ENCODE measurements at regions not wholly inside any gene's neighbourhood (a gene's known extent, or its start where the extent isn't known, plus 50 kb on each side); places are given as distances from the start of the nearest gene placed in this dataset.
"Not testable (repeated sequence)": the region's sequence is repeated elsewhere in the genome, so short reads cannot be mapped to it uniquely, and the experiment has no call there.

DNA sequence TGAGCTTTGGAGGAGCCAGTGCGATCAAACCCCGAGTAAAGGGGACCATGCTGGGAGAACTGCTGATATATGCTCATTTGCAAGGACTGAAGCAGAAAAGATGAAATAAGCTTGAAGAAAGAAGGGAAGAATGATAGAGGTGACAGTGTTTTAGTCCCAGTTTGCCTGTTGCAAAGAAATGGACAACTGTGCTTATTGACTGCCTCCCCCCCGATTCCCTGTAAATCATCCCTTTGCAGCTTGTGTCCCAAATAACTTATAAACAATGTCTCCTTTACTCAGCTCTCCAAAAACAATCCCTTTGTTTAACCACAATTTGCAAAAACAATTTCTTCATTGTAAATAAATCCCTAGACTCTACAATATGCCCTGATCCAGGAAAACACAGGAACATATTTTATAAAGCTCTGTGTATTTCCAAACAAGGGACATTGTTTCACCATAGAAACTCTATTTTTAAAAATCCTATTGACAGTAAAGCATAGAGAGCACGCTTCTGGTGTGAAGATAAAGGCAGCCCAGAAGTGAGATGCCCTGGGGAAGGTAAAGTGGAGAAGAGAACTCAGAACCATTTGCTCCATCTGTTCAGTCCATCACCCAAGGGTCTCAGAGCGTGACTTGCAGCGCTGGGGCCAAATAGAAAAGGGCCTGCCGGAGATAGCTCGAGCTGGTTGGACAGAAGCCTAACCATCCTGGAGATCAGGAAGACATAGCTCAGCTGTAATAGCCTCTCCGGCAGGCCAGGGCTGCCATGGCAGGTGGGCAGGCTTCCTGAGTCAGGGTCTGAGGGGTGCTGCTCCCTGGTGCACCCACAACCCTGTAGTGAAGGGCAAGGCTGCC lies 280.5 kb downstream of the WDR11 start:
- DNase-seq (no peak), ATAC-seq (no peak)
- Mint-ChIP-seq H3K4me1 (no peaks in the 10 kb centered on the region), H3K9me3 (peaks cover 13% of the 10 kb centered on the region), H3K27ac (no peak overlapping the region), H3K36me3 (ENCODE audit: low read depth) (no peaks in the 10 kb centered on the region), H3K27me3 (peaks cover 2% of the 10 kb centered on the region), H3K4me3 (no peak overlapping the region)

GRCh38 chr10:121132273-121132672 lies 281.1 kb downstream of the WDR11 start:
- H3K36me3 Mint-ChIP-seq (ENCODE audit: low read depth), result no peaks in the 10 kb centered on the region
- DNase-seq (no peak), ATAC-seq (no peak)
- peaks cover 2% of the 10 kb centered on the region for H3K27me3 Mint-ChIP-seq
- no peaks in the 10 kb centered on the region for H3K4me1 Mint-ChIP-seq
- no peak overlapping the region for H3K4me3 Mint-ChIP-seq
- no peak overlapping the region for H3K27ac Mint-ChIP-seq
- H3K9me3 Mint-ChIP-seq, result peaks cover 12% of the 10 kb centered on the region

- DNase-seq, result no peak
- Mint-ChIP-seq H3K9me3 (peaks cover 7% of the 10 kb centered on the region), H3K27me3 (no peaks in the 10 kb centered on the region), H3K4me3 (no peak overlapping the region), H3K27ac (no peak overlapping the region), H3K4me1 (no peaks in the 10 kb centered on the region), H3K36me3 (ENCODE audit: low read depth) (no peaks in the 10 kb centered on the region)
- ATAC-seq, result no peak
Observed at GRCh38 chr10:121133901-121134300, 282.7 kb downstream of the WDR11 start.

- no peaks in the 10 kb centered on the region for H3K36me3 Mint-ChIP-seq (ENCODE audit: low read depth)
- no peak overlapping the region for H3K27ac Mint-ChIP-seq
- peaks cover 7% of the 10 kb centered on the region for H3K9me3 Mint-ChIP-seq
- no peak overlapping the region for H3K4me3 Mint-ChIP-seq
- H3K27me3 Mint-ChIP-seq, result no peaks in the 10 kb centered on the region
- DNase-seq (no peak), ATAC-seq (no peak)
- H3K4me1 Mint-ChIP-seq, result no peaks in the 10 kb centered on the region
Observed at GRCh38 chr10:121134711-121135110, 283.5 kb downstream of the WDR11 start.

DNA sequence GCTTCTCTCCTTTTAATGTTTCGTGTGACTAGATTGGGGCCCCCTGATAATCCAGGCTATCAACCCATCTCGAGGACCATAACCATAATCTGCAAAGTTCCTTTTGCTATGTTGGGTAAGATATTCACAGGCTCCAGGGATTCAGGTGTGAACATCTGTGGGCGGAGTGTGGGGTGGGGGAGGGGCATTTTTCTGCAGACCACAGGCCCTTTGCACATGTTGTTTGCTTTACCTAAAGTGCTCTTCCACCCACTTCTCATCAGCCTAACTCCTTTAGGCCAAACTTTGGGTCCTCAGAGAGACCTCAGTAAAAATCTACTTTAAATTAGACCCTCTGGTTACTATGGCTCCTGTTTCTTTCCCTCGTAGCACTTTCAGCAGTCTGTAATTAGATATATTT lies 284.4 kb downstream of the WDR11 start:
- H3K4me3 Mint-ChIP-seq, result no peak overlapping the region
- peaks cover 7% of the 10 kb centered on the region for H3K9me3 Mint-ChIP-seq
- no peak for ATAC-seq
- no peaks in the 10 kb centered on the region for H3K36me3 Mint-ChIP-seq (ENCODE audit: low read depth)
- H3K27me3 Mint-ChIP-seq, result no peaks in the 10 kb centered on the region
- H3K4me1 Mint-ChIP-seq, result no peaks in the 10 kb centered on the region
- no peak overlapping the region for H3K27ac Mint-ChIP-seq
- no peak for DNase-seq

DNA sequence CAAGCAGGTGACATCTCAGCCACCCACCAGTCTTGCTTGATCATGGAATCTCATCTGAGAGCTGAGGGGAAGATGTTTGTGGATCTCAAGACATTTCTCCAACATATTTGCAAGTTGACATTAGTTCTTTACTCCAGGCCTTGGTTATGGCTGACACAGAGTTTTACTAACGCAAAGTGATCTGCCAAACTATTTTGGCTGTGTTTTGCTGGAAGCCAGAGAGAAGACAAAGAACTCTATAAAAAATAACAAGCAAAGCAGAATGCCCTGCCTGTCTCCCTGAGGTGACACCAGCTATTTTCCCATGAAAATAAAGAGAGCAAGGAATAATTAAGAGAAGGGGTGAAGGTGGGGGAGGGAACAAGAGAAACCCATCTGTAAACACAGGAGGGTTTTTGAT lies 286.4 kb downstream of the WDR11 start:
- ATAC-seq (no peak), DNase-seq (no peak)
- Mint-ChIP-seq H3K27me3 (no peaks in the 10 kb centered on the region), H3K4me1 (no peaks in the 10 kb centered on the region), H3K9me3 (peaks cover 7% of the 10 kb centered on the region), H3K36me3 (ENCODE audit: low read depth) (no peaks in the 10 kb centered on the region), H3K4me3 (no peak overlapping the region), H3K27ac (no peak overlapping the region)

GRCh38 chr10:121138112-121138860 lies 287.1 kb downstream of the WDR11 start:
- Mint-ChIP-seq H3K4me1 (no peaks in the 10 kb centered on the region), H3K27me3 (no peaks in the 10 kb centered on the region), H3K4me3 (no peak overlapping the region), H3K27ac (no peak overlapping the region), H3K9me3 (peaks cover 7% of the 10 kb centered on the region), H3K36me3 (ENCODE audit: low read depth) (no peaks in the 10 kb centered on the region)
- ATAC-seq (no peak), DNase-seq (no peak)

DNA sequence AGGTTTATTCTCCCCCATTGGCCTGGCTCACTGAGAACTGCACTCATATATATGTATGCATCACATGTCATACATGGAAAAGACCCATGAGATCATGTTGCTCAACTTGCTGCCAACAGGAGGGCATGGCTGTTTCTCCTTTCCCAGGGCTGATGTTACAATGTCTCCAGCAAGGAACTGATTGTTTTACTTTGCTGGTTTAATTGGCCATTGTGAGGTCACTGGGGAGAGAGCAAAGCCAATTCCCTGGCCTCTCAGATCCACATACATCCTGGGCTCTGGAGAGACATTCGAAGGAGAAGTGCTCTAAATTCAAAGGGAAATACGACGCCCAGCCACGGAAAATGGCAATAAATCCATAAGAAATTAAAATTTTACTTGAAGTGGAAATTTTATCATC lies 287.8 kb downstream of the WDR11 start:
- no peaks in the 10 kb centered on the region for H3K27me3 Mint-ChIP-seq
- no peaks in the 10 kb centered on the region for H3K36me3 Mint-ChIP-seq (ENCODE audit: low read depth)
- H3K9me3 Mint-ChIP-seq, result peaks cover 7% of the 10 kb centered on the region
- no peak for DNase-seq
- H3K4me1 Mint-ChIP-seq, result no peaks in the 10 kb centered on the region
- no peak overlapping the region for H3K27ac Mint-ChIP-seq
- ATAC-seq, result no peak
- H3K4me3 Mint-ChIP-seq, result no peak overlapping the region

- DNase-seq; H3K27me3 Mint-ChIP-seq; H3K4me3 Mint-ChIP-seq; H3K4me1 Mint-ChIP-seq; H3K27ac Mint-ChIP-seq; ATAC-seq; H3K36me3 Mint-ChIP-seq (ENCODE audit: low read depth): not testable (repeated sequence)
- peaks cover 14% of the 10 kb centered on the region for H3K9me3 Mint-ChIP-seq
Observed at GRCh38 chr10:121145802-121146395, 294.7 kb downstream of the WDR11 start.

DNA sequence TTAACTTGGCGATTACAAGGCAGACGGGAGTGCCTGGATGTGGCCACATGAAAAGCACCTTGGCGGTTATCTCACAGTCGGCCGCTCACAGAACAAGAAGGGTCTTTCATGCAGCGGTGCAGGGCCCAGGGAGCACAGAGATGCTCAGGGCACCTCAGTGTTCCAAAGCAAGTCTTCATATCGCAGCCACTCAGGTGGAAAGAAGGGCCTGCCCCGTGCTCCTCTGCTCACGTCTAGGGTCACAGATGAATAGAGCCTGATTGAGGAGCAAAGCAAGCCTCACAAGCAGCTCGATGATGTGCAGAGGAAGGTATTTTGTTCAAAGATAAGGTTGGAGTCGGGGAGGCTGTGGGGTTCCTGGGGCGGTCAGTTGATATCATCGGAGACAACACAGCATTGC lies 297.8 kb downstream of the WDR11 start:
- Mint-ChIP-seq H3K4me1 (no peaks in the 10 kb centered on the region), H3K4me3 (no peak overlapping the region), H3K27ac (no peak overlapping the region), H3K36me3 (ENCODE audit: low read depth) (no peaks in the 10 kb centered on the region), H3K27me3 (no peaks in the 10 kb centered on the region), H3K9me3 (peaks cover 19% of the 10 kb centered on the region)
- DNase-seq (no peak), ATAC-seq (no peak)

GRCh38 chr10:121152033-121152432 lies 300.9 kb downstream of the WDR11 start:
- no peaks in the 10 kb centered on the region for H3K36me3 Mint-ChIP-seq (ENCODE audit: low read depth)
- H3K4me3 Mint-ChIP-seq, result no peak overlapping the region
- H3K27me3 Mint-ChIP-seq, result no peaks in the 10 kb centered on the region
- H3K9me3 Mint-ChIP-seq, result peaks cover 11% of the 10 kb centered on the region
- no peak overlapping the region for H3K27ac Mint-ChIP-seq
- ATAC-seq (no peak), DNase-seq (no peak)
- H3K4me1 Mint-ChIP-seq, result no peaks in the 10 kb centered on the region

DNA sequence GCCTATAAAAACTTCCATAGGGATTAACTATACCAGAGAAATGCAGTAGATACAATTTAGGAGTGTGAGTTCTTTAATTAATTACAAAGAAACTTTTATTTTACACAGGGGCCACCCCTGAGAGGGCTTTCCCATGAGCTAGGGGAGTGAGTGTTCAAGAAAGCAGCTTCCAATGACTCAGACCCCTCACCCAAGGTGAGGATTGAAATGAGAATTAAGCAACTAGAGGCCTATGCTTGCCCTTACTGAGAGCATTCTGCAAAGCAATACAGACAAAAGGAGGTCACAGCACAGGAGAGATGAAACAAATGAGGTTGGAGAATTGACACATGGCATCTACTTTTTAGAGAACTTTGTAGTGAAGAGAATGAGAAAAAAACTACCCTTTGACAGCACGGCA lies 301.8 kb downstream of the WDR11 start:
- H3K36me3 Mint-ChIP-seq (ENCODE audit: low read depth), result no peaks in the 10 kb centered on the region

DNA sequence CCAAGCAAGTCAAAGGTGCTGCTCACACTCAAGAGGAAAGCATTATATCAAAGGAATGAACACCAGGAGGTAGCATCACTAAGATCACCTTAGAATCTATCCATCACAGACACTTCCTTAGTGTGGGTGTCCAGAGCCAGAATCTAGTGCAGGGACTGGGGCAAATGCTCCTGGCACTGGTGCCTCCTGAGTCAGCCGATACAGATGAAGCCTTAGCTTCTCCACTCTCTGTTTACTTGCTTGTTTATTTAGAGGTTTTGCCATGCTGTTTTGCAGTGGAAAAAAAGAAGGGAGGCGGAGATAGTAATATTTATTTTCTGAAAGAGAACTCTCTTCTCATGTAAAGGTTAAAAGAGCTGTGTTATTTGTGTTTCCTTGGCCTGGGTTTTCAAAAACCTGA lies 303.1 kb downstream of the WDR11 start:
- no peak for ATAC-seq
- H3K4me1 Mint-ChIP-seq, result no peaks in the 10 kb centered on the region
- H3K9me3 Mint-ChIP-seq, result peaks cover 16% of the 10 kb centered on the region
- no peaks in the 10 kb centered on the region for H3K36me3 Mint-ChIP-seq (ENCODE audit: low read depth)
- H3K27me3 Mint-ChIP-seq, result no peaks in the 10 kb centered on the region
- H3K27ac Mint-ChIP-seq, result no peak overlapping the region
- H3K4me3 Mint-ChIP-seq, result no peak overlapping the region
- no peak for DNase-seq

More for the DNA sequence above, 301.8 kb downstream of the WDR11 start:
- H3K9me3 Mint-ChIP-seq, result peaks cover 16% of the 10 kb centered on the region
- ATAC-seq, result no peak
- no peak overlapping the region for H3K27ac Mint-ChIP-seq
- no peaks in the 10 kb centered on the region for H3K4me1 Mint-ChIP-seq
- no peak overlapping the region for H3K4me3 Mint-ChIP-seq
- DNase-seq, result no peak
- H3K27me3 Mint-ChIP-seq, result no peaks in the 10 kb centered on the region

DNA sequence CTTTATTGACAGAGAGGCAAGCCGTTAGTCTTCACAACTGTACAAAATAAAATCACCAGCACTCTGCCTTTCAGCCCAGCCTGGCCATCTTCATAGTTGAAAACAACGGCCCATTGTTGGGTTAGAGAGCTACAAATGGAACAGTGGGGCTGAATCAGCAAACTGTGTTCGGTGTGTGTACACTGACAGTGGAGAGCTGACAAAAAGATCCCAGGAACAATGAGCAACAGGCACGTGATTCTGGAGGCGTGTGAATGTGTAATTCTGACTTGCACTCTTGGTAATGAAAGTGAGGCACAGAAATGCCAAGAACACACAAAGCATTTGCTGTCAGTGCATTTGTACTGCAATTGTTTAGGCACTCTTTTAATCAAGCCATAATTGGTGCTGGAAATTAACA lies 303.7 kb downstream of the WDR11 start:
- no peak overlapping the region for H3K27ac Mint-ChIP-seq
- H3K27me3 Mint-ChIP-seq, result no peaks in the 10 kb centered on the region
- ATAC-seq (no peak), DNase-seq (no peak)
- no peaks in the 10 kb centered on the region for H3K4me1 Mint-ChIP-seq
- H3K36me3 Mint-ChIP-seq (ENCODE audit: low read depth), result no peaks in the 10 kb centered on the region
- H3K4me3 Mint-ChIP-seq, result no peak overlapping the region
- H3K9me3 Mint-ChIP-seq, result peaks cover 16% of the 10 kb centered on the region
